HG02840 (cell line): ENCODE measurements at regions not wholly inside any gene's neighbourhood (a gene's known extent, or its start where the extent isn't known, plus 50 kb on each side); places are given as distances from the start of the nearest gene placed in this dataset.
"Not testable (repeated sequence)": the region's sequence is repeated elsewhere in the genome, so short reads cannot be mapped to it uniquely, and the experiment has no call there.

ENCODE experiments used
- ATAC-seq: cut with Tn5 transposase; IDR thresholded peaks from one replicate; pipeline ENCODE4 v1.9.1; 2021; ENCODE audit warnings: mild to moderate bottlenecking, moderate library complexity, moderate number of reproducible peaks; ENCODE audit not compliant: unreplicated experiment, low FRiP score

- no peak for ATAC-seq
Observed at GRCh38 chr3:110938629-110939028, 133.0 kb upstream of the NECTIN3 start.

GRCh38 chr3:110940055-110940454 is 131.6 kb upstream of the NECTIN3 start:
- ATAC-seq: no peak

- no peak for ATAC-seq
Observed at GRCh38 chr3:110944782-110945181, 126.8 kb upstream of the NECTIN3 start.

GRCh38 chr3:110946810-110947209 is 124.8 kb upstream of the NECTIN3 start:
- no peak for ATAC-seq

- ATAC-seq: not testable (repeated sequence)
Observed at GRCh38 chr3:110949194-110949593, 122.4 kb upstream of the NECTIN3 start.

GRCh38 chr3:110955301-110955880 is 116.2 kb upstream of the NECTIN3 start:
- no peak for ATAC-seq

GRCh38 chr3:110956081-110956480 is 115.5 kb upstream of the NECTIN3 start:
- ATAC-seq: no peak

- no peak for ATAC-seq
Observed at GRCh38 chr3:110957247-110958025, 114.2 kb upstream of the NECTIN3 start.

GRCh38 chr3:110958313-110959147 is 113.1 kb upstream of the NECTIN3 start:
- no peak for ATAC-seq

GRCh38 chr3:110965976-110966375 is 105.6 kb upstream of the NECTIN3 start:
- ATAC-seq: no peak

GRCh38 chr3:110966966-110967663 is 104.5 kb upstream of the NECTIN3 start:
- no peak for ATAC-seq

- no peak for ATAC-seq
Observed at GRCh38 chr3:110968076-110968475, 103.5 kb upstream of the NECTIN3 start.

GRCh38 chr3:110969229-110970211 is 102.1 kb upstream of the NECTIN3 start:
- ATAC-seq: no peak

- no peak for ATAC-seq
Observed at GRCh38 chr3:110971010-110971601, 100.5 kb upstream of the NECTIN3 start.

- ATAC-seq: no peak
Observed at GRCh38 chr3:110973263-110973895, 98.2 kb upstream of the NECTIN3 start.

GRCh38 chr3:110974902-110975301 is 96.7 kb upstream of the NECTIN3 start:
- no peak for ATAC-seq

GRCh38 chr3:110984456-110985250 is 87.0 kb upstream of the NECTIN3 start:
- no peak for ATAC-seq

GRCh38 chr3:110989446-110989845 is 82.2 kb upstream of the NECTIN3 start:
- no peak for ATAC-seq
